GM12892 (cell line): ENCODE measurements at regions not wholly inside any gene's neighbourhood (a gene's known extent, or its start where the extent isn't known, plus 50 kb on each side); places are given as distances from the start of the nearest gene placed in this dataset.

Source experiments
- DNase-seq: peaks from one replicate; pipeline ENCODE4 v3.0.0; 2011; ENCODE audit not compliant: insufficient read length
- FAIRE-seq: peaks from 2 replicates; lab custom pipeline; 2011; peaks lifted over from hg19 to GRCh38; lab: Jason Lieb, UNC
- POLR2A ChIP-seq: IDR thresholded peaks from 2 replicates; pipeline ENCODE4 v1.6.1; 2011; ENCODE audit warnings: low read depth, low read length, control low read depth
- POLR2AphosphoS5 ChIP-seq: IDR thresholded peaks from 2 replicates; pipeline ENCODE4 v1.6.1; 2011; ENCODE audit warnings: low read depth, low read length, control low read depth
- TAF1 ChIP-seq: IDR thresholded peaks from 2 replicates; pipeline ENCODE4 v1.6.1; 2011; ENCODE audit warnings: low read depth, mild to moderate bottlenecking, control low read depth, low read length, borderline replicate concordance

GRCh38 chr1:165068741-165069140, 287.8 kb downstream of the LMX1A start:
- FAIRE-seq, result no peak
- no peak for DNase-seq
- no peak for TF ChIP-seq POLR2AphosphoS5
- no peak for TF ChIP-seq TAF1
- TF ChIP-seq POLR2A, result no peak

GRCh38 chr1:165067829-165068228, 288.7 kb downstream of the LMX1A start:
- no peak for TF ChIP-seq TAF1
- no peak for TF ChIP-seq POLR2A
- no peak for TF ChIP-seq POLR2AphosphoS5
- DNase-seq, result no peak
- no peak for FAIRE-seq

GRCh38 chr1:165063181-165063965, 293.1 kb downstream of the LMX1A start:
- DNase-seq (no peak), FAIRE-seq (no peak)
- TF ChIP-seq POLR2A, result no peak
- TF ChIP-seq POLR2AphosphoS5, result no peak
- TF ChIP-seq TAF1, result no peak

DNA sequence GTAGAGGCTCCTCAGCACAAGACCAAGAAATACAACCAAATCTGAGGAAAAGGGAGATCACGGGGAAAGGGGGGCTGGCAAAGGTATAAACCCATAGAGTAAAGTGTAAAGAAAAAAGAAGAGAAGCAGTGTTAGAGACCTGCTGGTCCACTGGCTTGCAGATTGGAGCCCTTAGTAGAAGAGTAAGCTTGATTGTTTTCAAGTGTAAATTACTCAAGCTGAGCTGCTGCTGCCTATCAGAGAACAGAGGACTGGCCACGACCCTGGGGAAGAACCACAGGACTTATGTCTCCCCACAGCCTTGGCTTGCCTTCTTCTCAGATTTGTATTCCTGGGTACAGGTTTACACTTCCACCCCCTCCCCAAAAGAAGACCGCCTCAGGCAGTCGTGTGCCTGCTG, 294.2 kb downstream of the LMX1A start:
- no peak for TF ChIP-seq TAF1
- TF ChIP-seq POLR2AphosphoS5, result no peak
- no peak for TF ChIP-seq POLR2A
- no peak for DNase-seq
- FAIRE-seq, result no peak

GRCh38 chr1:165060285-165060793, 296.2 kb downstream of the LMX1A start:
- FAIRE-seq (no peak), DNase-seq (no peak)
- no peak for TF ChIP-seq POLR2AphosphoS5
- TF ChIP-seq POLR2A, result no peak
- no peak for TF ChIP-seq TAF1

- no peak for TF ChIP-seq TAF1
- no peak for TF ChIP-seq POLR2AphosphoS5
- no peak for TF ChIP-seq POLR2A
- DNase-seq, result no peak
- FAIRE-seq, result no peak
These were observed 298.6 kb downstream of the LMX1A start for GRCh38 chr1:165057956-165058355.

- DNase-seq (no peak), FAIRE-seq (no peak)
- TF ChIP-seq POLR2AphosphoS5, result no peak
- TF ChIP-seq TAF1, result no peak
- TF ChIP-seq POLR2A, result no peak
These were observed 299.6 kb downstream of the LMX1A start for GRCh38 chr1:165056914-165057313.

GRCh38 chr1:165055581-165055980, 300.9 kb downstream of the LMX1A start:
- no peak for TF ChIP-seq TAF1
- no peak for TF ChIP-seq POLR2A
- no peak for TF ChIP-seq POLR2AphosphoS5
- FAIRE-seq (no peak), DNase-seq (no peak)

DNA sequence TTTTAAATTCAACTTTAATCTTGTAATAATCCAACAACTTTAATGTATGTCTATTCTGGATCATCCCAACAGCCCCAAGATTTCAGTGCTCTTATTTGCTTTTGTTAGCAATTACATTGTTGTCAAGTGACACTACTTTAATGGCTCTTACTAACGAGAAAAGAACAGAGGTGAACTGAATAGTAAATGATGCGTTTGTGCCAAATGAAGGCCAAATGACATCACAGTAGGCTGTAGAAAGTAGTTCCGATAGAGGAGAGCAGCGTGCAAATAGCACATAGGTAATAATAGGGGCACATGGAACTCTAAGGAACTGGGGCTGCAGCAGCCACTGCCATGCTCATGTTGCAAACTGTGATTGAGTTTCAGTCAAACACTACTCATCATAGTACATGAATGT, 301.9 kb downstream of the LMX1A start:
- no peak for TF ChIP-seq POLR2A
- no peak for TF ChIP-seq POLR2AphosphoS5
- no peak for TF ChIP-seq TAF1
- DNase-seq (no peak), FAIRE-seq (no peak)

DNA sequence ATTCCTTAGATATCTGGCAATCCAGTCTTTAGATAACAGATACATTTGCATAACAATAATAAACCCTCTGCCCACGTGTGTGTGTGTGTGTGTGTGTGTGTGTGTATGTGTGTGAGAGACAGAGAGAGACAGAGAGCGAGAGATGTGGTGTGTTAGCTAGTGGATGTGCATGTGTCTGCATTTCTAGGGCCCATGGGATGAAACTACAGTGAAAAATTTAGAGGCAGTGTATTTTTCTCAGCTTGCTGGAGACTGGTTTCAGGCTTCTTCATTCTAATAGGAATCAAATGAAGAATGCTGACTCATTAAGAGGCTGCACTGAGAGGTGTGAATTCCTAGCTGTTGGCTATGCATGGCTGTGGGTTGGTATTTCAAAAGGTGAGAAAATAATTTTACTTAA, 303.2 kb downstream of the LMX1A start:
- TF ChIP-seq TAF1 (no peak), POLR2AphosphoS5 (no peak), POLR2A (no peak)
- FAIRE-seq (no peak), DNase-seq (no peak)

- no peak for FAIRE-seq
- TF ChIP-seq POLR2A (no peak), POLR2AphosphoS5 (no peak), TAF1 (no peak)
- DNase-seq, result no peak
These were observed 303.6 kb downstream of the LMX1A start for GRCh38 chr1:165052936-165053335.

DNA sequence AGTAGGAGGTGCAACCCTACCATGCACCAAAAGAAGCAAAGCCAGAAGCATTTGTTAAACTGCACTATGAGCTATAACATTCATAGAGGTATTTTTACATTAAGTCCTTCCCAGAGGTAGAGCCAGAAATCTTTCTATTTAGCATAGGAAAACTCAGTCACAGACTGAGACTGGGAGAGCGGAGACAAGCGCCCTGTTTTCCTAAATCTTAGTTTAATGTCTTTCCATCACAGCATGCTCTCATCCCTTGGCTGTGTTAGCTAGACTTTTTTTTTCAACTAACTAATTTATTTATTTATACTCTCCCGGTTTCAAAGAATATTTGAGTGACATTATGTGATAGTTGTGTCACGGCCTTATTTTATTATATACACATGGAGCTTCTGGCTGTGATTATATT, 304.1 kb downstream of the LMX1A start:
- TF ChIP-seq POLR2A, result no peak
- TF ChIP-seq TAF1, result no peak
- no peak for TF ChIP-seq POLR2AphosphoS5
- FAIRE-seq (no peak), DNase-seq (no peak)
